Breast epithelium (tissue), 4 donors: ENCODE measurements at regions not wholly inside any gene's neighbourhood (a gene's known extent, or its start where the extent isn't known, plus 50 kb on each side); places are given as distances from the start of the nearest gene placed in this dataset.

ENCODE experiments used
- DNase-seq, 2 donors: peaks; one replicate each; pipeline ENCODE4 v3.0.0-alpha.2; 2019; ENCODE audit warnings: low spot score in 2 of 2
- H3K27ac ChIP-seq, 2 donors: fragments of 200-600 bp; sonication (generic) in 1 of 2; one replicate each; pipeline ENCODE4 v1.5.1; 2016 to 2019; ENCODE audit warnings: mild to moderate bottlenecking in 1 of 2
- H3K27me3 ChIP-seq, 2 donors: fragments of 200-600 bp; sonication (generic) in 1 of 2; one replicate each; pipeline versions ENCODE4 v1.5.1 to v1.6.0; 2017 to 2019; ENCODE audit warnings: control low read depth in 1 of 2, mild to moderate bottlenecking in 1 of 2
- H3K36me3 ChIP-seq: fragments of 200-600 bp; one replicate; pipeline ENCODE4 v1.5.1; 2019
- H3K4me1 ChIP-seq, 2 donors: fragments of 200-600 bp; sonication (generic); one replicate each; pipeline ENCODE4 v1.5.1; 2016 to 2019; ENCODE audit warnings: control low read depth in 1 of 2
- H3K4me3 ChIP-seq, 3 donors: fragments of 200-600 bp; sonication (generic); 1 replicate in 2 of 3; 2 replicates in 1 of 3; pipeline ENCODE4 v1.5.1; 2016 to 2019; ENCODE audit warnings: mild to moderate bottlenecking in 3 of 3, moderate library complexity in 2 of 3
- H3K9me3 ChIP-seq, 2 donors: fragments of 200-600 bp; sonication (generic) in 1 of 2; one replicate each; pipeline ENCODE4 v1.5.1; 2016 to 2019; ENCODE audit warnings: control low read depth in 1 of 2
- POLR2A ChIP-seq: fragments of 450-650 bp; IDR thresholded peaks from one replicate; pipeline ENCODE4 v1.6.1; 2016; ENCODE audit warnings: antibody characterized with exemption, mild to moderate bottlenecking, moderate library complexity
- POLR2AphosphoS5 ChIP-seq, 3 donors: sonication (generic); formaldehyde crosslinking; IDR thresholded peaks; one replicate each; pipeline ENCODE4 v1.6.1; 2017; ENCODE audit warnings: antibody characterized with exemption in 3 of 3
- intact Hi-C: fragments of 100-400 bp; cut with DNase I; formaldehyde crosslinking; loops from one replicate; pipeline ENCODE4 v1.15.1; 2023; ENCODE audit warnings: low total_unique reads
- TF ChIP-seq, protein P1 (sequence below), 3 donors: fragments of 450-650 bp; IDR thresholded peaks; one replicate each; pipeline ENCODE4 v1.5.1; 2016 to 2017; ENCODE audit warnings: antibody characterized with exemption in 3 of 3, mild to moderate bottlenecking in 3 of 3, moderate library complexity in 3 of 3

DNA sequence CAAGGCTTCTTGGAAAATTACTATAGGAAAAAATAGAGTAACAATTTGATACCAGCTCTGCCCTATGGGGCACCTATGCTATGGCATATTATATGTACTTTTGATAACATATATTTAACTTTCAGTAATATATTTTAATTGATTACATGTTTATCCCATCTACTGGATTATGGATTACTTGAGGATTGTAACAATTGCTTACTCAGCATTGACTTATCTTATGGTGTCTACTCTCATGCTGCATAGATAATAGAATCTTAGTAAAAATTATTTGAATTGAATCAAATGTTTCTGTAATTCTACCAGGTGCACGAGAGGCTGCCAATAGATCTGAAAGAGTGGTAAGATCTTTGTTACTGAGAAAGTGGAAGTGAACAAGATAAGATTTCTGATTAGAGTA, 57.8 kb upstream of the CALCR start:
- H3K27ac ChIP-seq: no peak overlapping the region
- intact Hi-C loops: no loop called here
- H3K9me3 ChIP-seq: no peaks in the 10 kb centered on the region
- no peak overlapping the region for H3K4me3 ChIP-seq
- no peak for DNase-seq
- no peaks in the 10 kb centered on the region for H3K36me3 ChIP-seq
- no peaks in the 10 kb centered on the region for H3K27me3 ChIP-seq
- H3K4me1 ChIP-seq: no peaks in the 10 kb centered on the region
- TF ChIP-seq, protein P1, sequence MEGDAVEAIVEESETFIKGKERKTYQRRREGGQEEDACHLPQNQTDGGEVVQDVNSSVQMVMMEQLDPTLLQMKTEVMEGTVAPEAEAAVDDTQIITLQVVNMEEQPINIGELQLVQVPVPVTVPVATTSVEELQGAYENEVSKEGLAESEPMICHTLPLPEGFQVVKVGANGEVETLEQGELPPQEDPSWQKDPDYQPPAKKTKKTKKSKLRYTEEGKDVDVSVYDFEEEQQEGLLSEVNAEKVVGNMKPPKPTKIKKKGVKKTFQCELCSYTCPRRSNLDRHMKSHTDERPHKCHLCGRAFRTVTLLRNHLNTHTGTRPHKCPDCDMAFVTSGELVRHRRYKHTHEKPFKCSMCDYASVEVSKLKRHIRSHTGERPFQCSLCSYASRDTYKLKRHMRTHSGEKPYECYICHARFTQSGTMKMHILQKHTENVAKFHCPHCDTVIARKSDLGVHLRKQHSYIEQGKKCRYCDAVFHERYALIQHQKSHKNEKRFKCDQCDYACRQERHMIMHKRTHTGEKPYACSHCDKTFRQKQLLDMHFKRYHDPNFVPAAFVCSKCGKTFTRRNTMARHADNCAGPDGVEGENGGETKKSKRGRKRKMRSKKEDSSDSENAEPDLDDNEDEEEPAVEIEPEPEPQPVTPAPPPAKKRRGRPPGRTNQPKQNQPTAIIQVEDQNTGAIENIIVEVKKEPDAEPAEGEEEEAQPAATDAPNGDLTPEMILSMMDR (IDR thresholded peaks at IDR 0.05): no peak
- no peak for TF ChIP-seq POLR2A
- TF ChIP-seq POLR2AphosphoS5 (IDR thresholded peaks at IDR 0.05): no peak

DNA sequence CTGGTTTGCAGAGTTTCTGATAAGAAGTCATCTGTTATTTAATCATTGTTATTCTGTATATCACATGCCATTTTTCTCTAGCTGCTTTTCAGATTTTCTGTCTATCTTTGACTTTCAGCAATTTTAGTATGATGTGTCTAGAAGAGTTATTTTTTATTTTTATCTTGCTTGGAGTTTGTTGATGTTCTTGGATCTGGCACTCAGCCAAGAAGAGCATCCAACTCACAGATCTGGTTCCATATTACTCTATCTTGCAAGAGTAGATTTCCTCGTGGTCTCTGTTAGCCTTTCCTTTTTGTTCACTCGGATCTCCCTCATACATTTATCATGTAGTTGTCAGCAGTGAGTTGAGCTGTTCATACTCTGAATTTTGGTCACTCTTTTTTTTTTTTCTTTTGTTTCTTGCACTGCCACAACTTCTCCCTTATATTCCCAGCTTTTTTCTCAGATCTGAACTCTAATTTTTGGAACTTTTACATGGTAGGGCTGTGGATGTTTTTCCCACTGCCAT, 54.8 kb upstream of the CALCR start:
- no peaks in the 10 kb centered on the region for H3K4me1 ChIP-seq
- no peaks in the 10 kb centered on the region for H3K27me3 ChIP-seq
- peaks cover 0 to 5% of the 10 kb centered on the region in 2 donors for H3K9me3 ChIP-seq
- no peak for DNase-seq
- no peak for TF ChIP-seq POLR2A
- TF ChIP-seq POLR2AphosphoS5 (IDR thresholded peaks at IDR 0.05): no peak
- TF ChIP-seq, protein P1 (IDR thresholded peaks at IDR 0.05): no peak
- H3K4me3 ChIP-seq: no peak overlapping the region
- H3K36me3 ChIP-seq: no peaks in the 10 kb centered on the region
- no peak overlapping the region for H3K27ac ChIP-seq
- intact Hi-C loops: no loop called here

DNA sequence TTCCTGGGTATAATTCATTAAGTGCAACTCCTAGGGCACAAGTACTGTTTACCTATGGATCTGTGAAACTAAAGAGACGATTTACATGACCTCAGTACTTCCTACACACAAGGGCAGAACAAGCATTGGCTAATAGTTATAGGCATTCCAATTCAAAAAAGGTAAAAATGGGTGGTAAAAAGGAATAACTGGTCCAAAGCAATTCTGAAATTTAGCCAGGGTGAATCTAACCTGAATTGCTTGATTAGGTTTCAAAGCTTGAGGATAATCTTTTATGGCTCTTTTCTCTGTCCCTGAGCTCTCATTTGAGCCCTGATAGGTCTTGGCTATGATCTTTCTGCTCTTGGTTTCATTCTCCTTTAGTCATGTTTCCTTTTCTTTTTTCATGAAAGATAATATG, 52.3 kb upstream of the CALCR start:
- Histone ChIP-seq H3K4me1 (no peaks in the 10 kb centered on the region), H3K27me3 (no peaks in the 10 kb centered on the region), H3K9me3 (peaks cover 0 to 5% of the 10 kb centered on the region in 2 donors), H3K4me3 (no peak overlapping the region), H3K36me3 (no peaks in the 10 kb centered on the region), H3K27ac (no peak overlapping the region)
- intact Hi-C loops: no loop called here
- DNase-seq: no peak
- TF ChIP-seq POLR2A (no peak), POLR2AphosphoS5 (IDR thresholded peaks at IDR 0.05) (no peak)
- TF ChIP-seq, protein P1 (IDR thresholded peaks at IDR 0.05): no peak
